ENCODE measurements at regions not wholly inside any gene's neighbourhood (a gene's known extent, or its start where the extent isn't known, plus 50 kb on each side); places are given as distances from the start of the nearest gene placed in this dataset.

GRCh38 chr7:68147614-68148238, 1151.1 kb downstream of the TYW1 start (continued):
- TF ChIP-seq RAD21 (IDR thresholded peaks at IDR 0.05 in 1 of 2, conservative IDR thresholded peaks at IDR 0.05 in 1 of 2; ENCODE audit: low read depth in 2 of 2, low read length in 2 of 2), result no peak
- TF ChIP-seq ZNF274 (IDR thresholded peaks at IDR 0.05; ENCODE audit: borderline replicate concordance, extremely low read depth, low read length), result no peak

Measured in H1 (cell line).